ENCODE measurements at regions not wholly inside any gene's neighbourhood (a gene's known extent, or its start where the extent isn't known, plus 50 kb on each side); places are given as distances from the start of the nearest gene placed in this dataset.

- H3K4me3 ChIP-seq, result no peak overlapping the region
- TF ChIP-seq POLR2A (IDR thresholded peaks at IDR 0.05) (no peak), POLR2AphosphoS5 (IDR thresholded peaks at IDR 0.05) (no peak), EP300 (IDR thresholded peaks at IDR 0.05) (no peak), CTCF (IDR thresholded peaks at IDR 0.05) (no peak)
- no peak for ATAC-seq
- no peak overlapping the region for H3K27ac ChIP-seq
- H3K4me1 ChIP-seq, result no peaks in the 10 kb centered on the region
- H3K27me3 ChIP-seq, result no peaks in the 10 kb centered on the region
- H3K9me3 ChIP-seq, result no peaks in the 10 kb centered on the region
- WGBS, 2 donors (ENCODE audit: low coverage in 1 of 2), result 52 to 74% methylated on average over 3 of the region's 3 CpGs
- no peaks in the 10 kb centered on the region for H3K36me3 ChIP-seq
Observed at GRCh38 chr6:3573670-3574069, 116.8 kb upstream of the SLC22A23 start.

GRCh38 chr6:3571836-3572235 is 115.0 kb upstream of the SLC22A23 start:
- Histone ChIP-seq H3K27me3 (no peaks in the 10 kb centered on the region), H3K36me3 (no peaks in the 10 kb centered on the region), H3K9me3 (no peaks in the 10 kb centered on the region), H3K4me1 (no peaks in the 10 kb centered on the region), H3K4me3 (no peak overlapping the region), H3K27ac (no peak overlapping the region)
- 61% methylated on average over 4 of the region's 9 CpGs; no CpG with 5 or more reads in 1 of the 2 donors for WGBS, 2 donors (ENCODE audit: low coverage in 1 of 2)
- no peak for ATAC-seq
- no peak for TF ChIP-seq POLR2AphosphoS5 (IDR thresholded peaks at IDR 0.05)
- TF ChIP-seq POLR2A (IDR thresholded peaks at IDR 0.05), result no peak
- TF ChIP-seq EP300 (IDR thresholded peaks at IDR 0.05), result no peak
- no peak for TF ChIP-seq CTCF (IDR thresholded peaks at IDR 0.05)

GRCh38 chr6:3571250-3571681 is 114.4 kb upstream of the SLC22A23 start:
- Histone ChIP-seq H3K9me3 (no peaks in the 10 kb centered on the region), H3K4me3 (no peak overlapping the region), H3K27ac (no peak overlapping the region), H3K27me3 (no peaks in the 10 kb centered on the region), H3K4me1 (no peaks in the 10 kb centered on the region), H3K36me3 (no peaks in the 10 kb centered on the region)
- WGBS, 2 donors (ENCODE audit: low coverage in 1 of 2), result 63% methylated on average over 2 of the region's 6 CpGs; no CpG with 5 or more reads in 1 of the 2 donors
- no peak for TF ChIP-seq POLR2A (IDR thresholded peaks at IDR 0.05)
- no peak for TF ChIP-seq POLR2AphosphoS5 (IDR thresholded peaks at IDR 0.05)
- no peak for TF ChIP-seq CTCF (IDR thresholded peaks at IDR 0.05)
- TF ChIP-seq EP300 (IDR thresholded peaks at IDR 0.05), result no peak
- ATAC-seq, result no peak

GRCh38 chr6:3569816-3570215 is 113.0 kb upstream of the SLC22A23 start:
- Histone ChIP-seq H3K27ac (no peak overlapping the region), H3K9me3 (no peaks in the 10 kb centered on the region), H3K36me3 (no peaks in the 10 kb centered on the region), H3K4me1 (no peaks in the 10 kb centered on the region), H3K27me3 (no peaks in the 10 kb centered on the region), H3K4me3 (no peak overlapping the region)
- ATAC-seq, result no peak
- no peak for TF ChIP-seq POLR2AphosphoS5 (IDR thresholded peaks at IDR 0.05)
- TF ChIP-seq EP300 (IDR thresholded peaks at IDR 0.05), result no peak
- no peak for TF ChIP-seq CTCF (IDR thresholded peaks at IDR 0.05)
- no peak for TF ChIP-seq POLR2A (IDR thresholded peaks at IDR 0.05)
- 80% methylated on average over 1 of the region's 1 CpG; no CpG with 5 or more reads in 1 of the 2 donors for WGBS, 2 donors (ENCODE audit: low coverage in 1 of 2)

- H3K9me3 ChIP-seq, result no peaks in the 10 kb centered on the region
- 45 to 69% methylated on average over 3 to 4 of the region's 7 CpGs for WGBS, 2 donors (ENCODE audit: low coverage in 1 of 2)
- no peak overlapping the region for H3K27ac ChIP-seq
- TF ChIP-seq EP300 (IDR thresholded peaks at IDR 0.05), result no peak
- TF ChIP-seq POLR2A (IDR thresholded peaks at IDR 0.05), result no peak
- no peak for TF ChIP-seq POLR2AphosphoS5 (IDR thresholded peaks at IDR 0.05)
- no peak for TF ChIP-seq CTCF (IDR thresholded peaks at IDR 0.05)
- no peak for ATAC-seq
- H3K36me3 ChIP-seq, result no peaks in the 10 kb centered on the region
- H3K4me3 ChIP-seq, result no peak overlapping the region
- no peaks in the 10 kb centered on the region for H3K4me1 ChIP-seq
- H3K27me3 ChIP-seq, result no peaks in the 10 kb centered on the region
Observed at GRCh38 chr6:3568396-3569082, 111.7 kb upstream of the SLC22A23 start.

Data from gastroesophageal sphincter (tissue), 4 donors.